ENCODE measurements at regions not wholly inside any gene's neighbourhood (a gene's known extent, or its start where the extent isn't known, plus 50 kb on each side); places are given as distances from the start of the nearest gene placed in this dataset.
"Not testable (repeated sequence)": the region's sequence is repeated elsewhere in the genome, so short reads cannot be mapped to it uniquely, and the experiment has no call there.

GRCh38 chr7:9711259-9711918, 1262.3 kb upstream of the PHF14 start:
- DNase-seq (ENCODE audit: low read depth) = no peak

GRCh38 chr7:9718071-9718661, 1255.5 kb upstream of the PHF14 start:
- DNase-seq (ENCODE audit: low read depth) = no peak

- DNase-seq (ENCODE audit: low read depth) = no peak
These were observed 1254.4 kb upstream of the PHF14 start for GRCh38 chr7:9719303-9719702.

- no peak for DNase-seq (ENCODE audit: low read depth)
These were observed 1254.0 kb upstream of the PHF14 start for GRCh38 chr7:9719721-9720120.

GRCh38 chr7:9725940-9726663, 1247.6 kb upstream of the PHF14 start:
- not testable (repeated sequence) for DNase-seq (ENCODE audit: low read depth)

GRCh38 chr7:9726811-9727210, 1246.9 kb upstream of the PHF14 start:
- DNase-seq (ENCODE audit: low read depth) = not testable (repeated sequence)

GRCh38 chr7:9727467-9727869, 1246.2 kb upstream of the PHF14 start:
- not testable (repeated sequence) for DNase-seq (ENCODE audit: low read depth)

GRCh38 chr7:9728014-9728657, 1245.5 kb upstream of the PHF14 start:
- not testable (repeated sequence) for DNase-seq (ENCODE audit: low read depth)

- DNase-seq (ENCODE audit: low read depth) = no peak
These were observed 1221.6 kb upstream of the PHF14 start for GRCh38 chr7:9752033-9752432.

GRCh38 chr7:9761224-9761623, 1212.4 kb upstream of the PHF14 start:
- no peak for DNase-seq (ENCODE audit: low read depth)

GRCh38 chr7:9776900-9777299, 1196.8 kb upstream of the PHF14 start:
- no peak for DNase-seq (ENCODE audit: low read depth)

- DNase-seq (ENCODE audit: low read depth) = no peak
These were observed 1195.3 kb upstream of the PHF14 start for GRCh38 chr7:9778367-9778766.

- no peak for DNase-seq (ENCODE audit: low read depth)
These were observed 1192.0 kb upstream of the PHF14 start for GRCh38 chr7:9781710-9782109.

- DNase-seq (ENCODE audit: low read depth) = no peak
These were observed 1191.4 kb upstream of the PHF14 start for GRCh38 chr7:9782275-9782674.

GRCh38 chr7:9785211-9785610, 1188.5 kb upstream of the PHF14 start:
- no peak for DNase-seq (ENCODE audit: low read depth)

GRCh38 chr7:9796241-9796640, 1177.4 kb upstream of the PHF14 start:
- no peak for DNase-seq (ENCODE audit: low read depth)

GRCh38 chr7:9822458-9823290, 1151.0 kb upstream of the PHF14 start:
- DNase-seq (ENCODE audit: low read depth) = no peak

GRCh38 chr7:9835199-9835598, 1138.5 kb upstream of the PHF14 start:
- DNase-seq (ENCODE audit: low read depth) = no peak

GRCh38 chr7:9836671-9837070, 1137.0 kb upstream of the PHF14 start:
- no peak for DNase-seq (ENCODE audit: low read depth)

- DNase-seq (ENCODE audit: low read depth) = no peak
These were observed 1131.4 kb upstream of the PHF14 start for GRCh38 chr7:9842301-9842700.

- DNase-seq (ENCODE audit: low read depth) = no peak
These were observed 1126.8 kb upstream of the PHF14 start for GRCh38 chr7:9846902-9847301.

- no peak for DNase-seq (ENCODE audit: low read depth)
These were observed 1119.1 kb upstream of the PHF14 start for GRCh38 chr7:9854605-9855004.
